Adrenal gland (tissue), 5 donors: ENCODE measurements at regions not wholly inside any gene's neighbourhood (a gene's known extent, or its start where the extent isn't known, plus 50 kb on each side); places are given as distances from the start of the nearest gene placed in this dataset.

Experiments
- CTCF ChIP-seq, 6 experiments: fragments of 450-650 bp in 4 of 6; fragments of 200-600 bp in 2 of 6; sonication (generic) in 1 of 6; IDR thresholded peaks; 1 replicate in 5 of 6; 2 replicates in 1 of 6; pipeline versions ENCODE4 v1.5.1 to v1.8.0; 2016 to 2021; ENCODE audit warnings: antibody characterized with exemption in 6 of 6, mild to moderate bottlenecking in 2 of 6, moderate library complexity in 1 of 6
- POLR2A ChIP-seq, 2 donors: fragments of 450-650 bp; IDR thresholded peaks; one replicate each; pipeline ENCODE4 v1.6.1; 2017; ENCODE audit warnings: antibody characterized with exemption in 2 of 2, mild to moderate bottlenecking in 2 of 2, moderate library complexity in 1 of 2
- donor health status: DM: no; HTN: no; CAD: no.

GRCh38 chrX:34381241-34381640, 249.1 kb upstream of the FAM47A start:
- TF ChIP-seq POLR2A (IDR thresholded peaks at IDR 0.05) (no peak), CTCF (IDR thresholded peaks at IDR 0.05) (no peak)
